Fibroblast of lung (primary cell): ENCODE measurements at regions not wholly inside any gene's neighbourhood (a gene's known extent, or its start where the extent isn't known, plus 50 kb on each side); places are given as distances from the start of the nearest gene placed in this dataset.

Source experiments
- CTCF ChIP-seq, 2 donors: IDR thresholded peaks in 1 of 2; conservative IDR thresholded peaks in 1 of 2; 1 replicate in 1 of 2; 2 replicates in 1 of 2; pipeline ENCODE4 v1.5.1; 2011 to 2012; ENCODE audit warnings: low read length in 2 of 2, control low read depth in 1 of 2, inconsistent platforms in 1 of 2, low read depth in 1 of 2, mild to moderate bottlenecking in 1 of 2
- EZH2 ChIP-seq: IDR thresholded peaks from 2 replicates; pipeline ENCODE4 v1.5.1; 2012; ENCODE audit warnings: low read length, control low read depth, mild to moderate bottlenecking; ENCODE audit errors: missing control alignments

- TF ChIP-seq CTCF (conservative IDR thresholded peaks at IDR 0.05 in 1 of 2, IDR thresholded peaks at IDR 0.05 in 1 of 2; ENCODE audit: low read depth in 1 of 2, low read length in 2 of 2): no peak
- TF ChIP-seq EZH2: no peak
These were observed 315.3 kb downstream of the CYP26B1 start for GRCh38 chr2:71832388-71832787.
